ENCODE measurements at regions not wholly inside any gene's neighbourhood (a gene's known extent, or its start where the extent isn't known, plus 50 kb on each side); places are given as distances from the start of the nearest gene placed in this dataset.

- no peak for DNase-seq
Measured at GRCh38 chr6:98352348-98352747, 482.0 kb upstream of the POU3F2 start.

- DNase-seq = no peak
Measured at GRCh38 chr6:98358173-98358572, 476.2 kb upstream of the POU3F2 start.

- DNase-seq = no peak
Measured at GRCh38 chr6:98366371-98366770, 468.0 kb upstream of the POU3F2 start.

- DNase-seq = no peak
Measured at GRCh38 chr6:98380589-98380988, 453.8 kb upstream of the POU3F2 start.

GRCh38 chr6:98382246-98382645, 452.1 kb upstream of the POU3F2 start:
- no peak for DNase-seq

- DNase-seq = no peak
Measured at GRCh38 chr6:98384334-98384733, 450.0 kb upstream of the POU3F2 start.

GRCh38 chr6:98384801-98385200, 449.6 kb upstream of the POU3F2 start:
- no peak for DNase-seq

GRCh38 chr6:98395610-98396166, 438.7 kb upstream of the POU3F2 start:
- no peak for DNase-seq

GRCh38 chr6:98416027-98416426, 418.3 kb upstream of the POU3F2 start:
- DNase-seq = peak; percentile 2

GRCh38 chr6:98416497-98417158, 417.7 kb upstream of the POU3F2 start:
- peak; percentile 30 for DNase-seq

- no peak for DNase-seq
Measured at GRCh38 chr6:98433325-98434056, 400.9 kb upstream of the POU3F2 start.

GRCh38 chr6:98443633-98444032, 390.7 kb upstream of the POU3F2 start:
- DNase-seq = no peak

- DNase-seq = no peak
Measured at GRCh38 chr6:98452685-98453084, 381.7 kb upstream of the POU3F2 start.

- DNase-seq = peak; percentile 43
Measured at GRCh38 chr6:98454809-98455322, 379.5 kb upstream of the POU3F2 start.

GRCh38 chr6:98458708-98459107, 375.7 kb upstream of the POU3F2 start:
- DNase-seq = no peak

- peak; percentile 86 for DNase-seq
Measured at GRCh38 chr6:98463038-98464000, 371.1 kb upstream of the POU3F2 start.

- DNase-seq = no peak
Measured at GRCh38 chr6:98467091-98467490, 367.3 kb upstream of the POU3F2 start.

- DNase-seq = no peak
Measured at GRCh38 chr6:98467902-98468301, 366.5 kb upstream of the POU3F2 start.

GRCh38 chr6:98469141-98469540, 365.2 kb upstream of the POU3F2 start:
- DNase-seq = no peak

- DNase-seq = no peak
Measured at GRCh38 chr6:98470821-98471220, 363.6 kb upstream of the POU3F2 start.

GRCh38 chr6:98471444-98471843, 362.9 kb upstream of the POU3F2 start:
- DNase-seq = no peak

- DNase-seq = no peak
Measured at GRCh38 chr6:98477231-98477630, 357.1 kb upstream of the POU3F2 start.

- DNase-seq = no peak
Measured at GRCh38 chr6:98484696-98485095, 349.7 kb upstream of the POU3F2 start.
